CD4-positive, alpha-beta T cell (primary cell): ENCODE measurements at regions not wholly inside any gene's neighbourhood (a gene's known extent, or its start where the extent isn't known, plus 50 kb on each side); places are given as distances from the start of the nearest gene placed in this dataset.

Source experiments
- ATAC-seq: fragments of 200-7000 bp; cut with Tn5 transposase; one replicate; pipeline ENCODE4 v1.10.0; 2022; ENCODE audit warnings: mild to moderate bottlenecking; ENCODE audit not compliant: poor library complexity
- CTCF ChIA-PET: fragments of 350-600 bp; sonication (Branson Sonifier 250); formaldehyde crosslinking; loops from one replicate; lab custom pipeline; 2021; ENCODE audit warnings: antibody characterized with exemption, inconsistent platforms; lab: Charles Lee
- POLR2A ChIA-PET: fragments of 350-600 bp; sonication (Branson Sonifier 250); formaldehyde crosslinking; loops from one replicate; lab custom pipeline; 2021; ENCODE audit warnings: antibody characterized with exemption, inconsistent platforms; lab: Charles Lee
- DNase-seq, 14 experiments: peaks; one replicate each; pipeline ENCODE4 v3.0.0-alpha.2; 2013 to 2020; ENCODE audit warnings: mixed read lengths in 2 of 14
- H3K27ac ChIP-seq, 2 donors: one replicate each; pipeline versions ENCODE4 v1.5.1 to v1.7.0; 2013; ENCODE audit warnings: low read length in 2 of 2, low read depth in 1 of 2, mild to moderate bottlenecking in 1 of 2
- H3K27me3 ChIP-seq, 2 experiments: 1 replicate in 1 of 2; 2 replicates in 1 of 2; pipeline versions ENCODE4 v1.6.1 to v1.7.0; 2013; ENCODE audit warnings: low read length in 2 of 2, control low read depth in 1 of 2, mild to moderate bottlenecking in 1 of 2, moderate library complexity in 1 of 2; ENCODE audit not compliant: insufficient read depth in 2 of 2, control insufficient read depth in 1 of 2
- H3K36me3 ChIP-seq: one replicate; pipeline ENCODE4 v1.6.1; 2013; ENCODE audit warnings: low read length, control low read depth; ENCODE audit not compliant: insufficient read depth
- H3K4me1 ChIP-seq: one replicate; pipeline ENCODE4 v1.6.1; 2013; ENCODE audit warnings: low read length, control low read depth; ENCODE audit not compliant: insufficient read depth
- H3K4me3 ChIP-seq: one replicate; pipeline ENCODE4 v1.5.1; 2013; ENCODE audit warnings: mild to moderate bottlenecking, low read length, moderate library complexity
- H3K9me3 ChIP-seq, 2 experiments: 1 replicate in 1 of 2; 2 replicates in 1 of 2; pipeline versions ENCODE4 v1.6.1 to v1.7.0; 2013; ENCODE audit warnings: low read length in 2 of 2, mild to moderate bottlenecking in 2 of 2, control low read depth in 1 of 2, moderate library complexity in 1 of 2; ENCODE audit not compliant: control insufficient read depth in 1 of 2, insufficient read depth in 1 of 2
- H3K27ac Mint-ChIP-seq: one replicate; pipeline ENCODE4 v1.8.0; 2020; ENCODE audit warnings: mixed read lengths
- H3K27me3 Mint-ChIP-seq: one replicate; pipeline ENCODE4 v1.8.0; 2021; ENCODE audit warnings: mixed read lengths
- H3K36me3 Mint-ChIP-seq: one replicate; pipeline ENCODE4 v1.8.0; 2021; ENCODE audit warnings: low read depth, mixed read lengths
- H3K4me1 Mint-ChIP-seq: one replicate; pipeline ENCODE4 v1.8.0; 2021; ENCODE audit warnings: low read depth, mixed read lengths
- H3K4me3 Mint-ChIP-seq: one replicate; pipeline ENCODE4 v1.8.0; 2020; ENCODE audit warnings: mild to moderate bottlenecking, mixed read lengths
- H3K9me3 Mint-ChIP-seq: one replicate; pipeline ENCODE4 v1.8.0; 2020; ENCODE audit warnings: mixed read lengths
- CTCF ChIP-seq: fragments of 200-600 bp; IDR thresholded peaks from one replicate; pipeline ENCODE4 v1.8.0; 2022; ENCODE audit warnings: antibody characterized with exemption, mild to moderate bottlenecking
- intact Hi-C, 2 experiments: fragments of 100-400 bp; cut with DNase I in 1 of 2; cut with micrococcal nuclease in 1 of 2; formaldehyde crosslinking; loops; one replicate each; pipeline versions ENCODE4 v1.15.1 to v1.9.0; 2023 to 2025; cut with DNase I, micrococcal nuclease

GRCh38 chr3:132790806-132791205 lies 68.6 kb upstream of the NPHP3 start:
- no peaks in the 10 kb centered on the region for H3K9me3 Mint-ChIP-seq
- intact Hi-C loops, result no loop called here
- peaks cover 3 to 5% of the 10 kb centered on the region in 2 experiments for H3K27me3 ChIP-seq
- no peaks in the 10 kb centered on the region for H3K9me3 ChIP-seq
- CTCF ChIA-PET, result no interaction called here
- H3K27ac Mint-ChIP-seq, result no peak overlapping the region
- no peak overlapping the region for H3K27ac ChIP-seq
- ATAC-seq, result no peak
- no peaks in the 10 kb centered on the region for H3K36me3 ChIP-seq
- no peak overlapping the region for H3K4me3 ChIP-seq
- TF ChIP-seq CTCF, result no peak
- H3K4me1 Mint-ChIP-seq, result no peaks in the 10 kb centered on the region
- H3K4me3 Mint-ChIP-seq, result no peak overlapping the region
- peaks cover 44% of the 10 kb centered on the region for H3K27me3 Mint-ChIP-seq
- DNase-seq, result no peak
- POLR2A ChIA-PET, result no interaction called here
- H3K4me1 ChIP-seq, result no peaks in the 10 kb centered on the region
- H3K36me3 Mint-ChIP-seq, result no peaks in the 10 kb centered on the region

GRCh38 chr3:132789959-132790358 lies 67.8 kb upstream of the NPHP3 start:
- no peak for ATAC-seq
- H3K4me1 ChIP-seq, result no peaks in the 10 kb centered on the region
- H3K4me3 ChIP-seq, result no peak overlapping the region
- no peak overlapping the region for H3K27ac ChIP-seq
- ChIA-PET CTCF (no interaction called here), POLR2A (no interaction called here)
- H3K9me3 ChIP-seq, result no peaks in the 10 kb centered on the region
- Mint-ChIP-seq H3K27ac (no peak overlapping the region), H3K4me1 (no peaks in the 10 kb centered on the region), H3K27me3 (peaks cover 51% of the 10 kb centered on the region), H3K36me3 (no peaks in the 10 kb centered on the region), H3K4me3 (no peak overlapping the region), H3K9me3 (no peaks in the 10 kb centered on the region)
- intact Hi-C loops, result no loop called here
- TF ChIP-seq CTCF, result no peak
- H3K27me3 ChIP-seq, result peaks cover 3 to 5% of the 10 kb centered on the region in 2 experiments
- DNase-seq, result no peak
- H3K36me3 ChIP-seq, result no peaks in the 10 kb centered on the region

GRCh38 chr3:132788301-132788671 lies 66.1 kb upstream of the NPHP3 start:
- TF ChIP-seq CTCF, result no peak
- Mint-ChIP-seq H3K27me3 (peaks cover 46% of the 10 kb centered on the region), H3K9me3 (no peaks in the 10 kb centered on the region), H3K27ac (no peak overlapping the region), H3K4me3 (no peak overlapping the region), H3K4me1 (no peaks in the 10 kb centered on the region), H3K36me3 (no peaks in the 10 kb centered on the region)
- ATAC-seq (no peak), DNase-seq (no peak)
- ChIA-PET CTCF (no interaction called here), POLR2A (no interaction called here)
- no peak overlapping the region for H3K4me3 ChIP-seq
- no peaks in the 10 kb centered on the region for H3K9me3 ChIP-seq
- H3K27ac ChIP-seq, result no peak overlapping the region
- H3K36me3 ChIP-seq, result no peaks in the 10 kb centered on the region
- intact Hi-C loops, result no loop called here
- H3K4me1 ChIP-seq, result no peaks in the 10 kb centered on the region
- peaks cover 2 to 3% of the 10 kb centered on the region in 2 experiments for H3K27me3 ChIP-seq
